ENCODE measurements at regions not wholly inside any gene's neighbourhood (a gene's known extent, or its start where the extent isn't known, plus 50 kb on each side); places are given as distances from the start of the nearest gene placed in this dataset.

DNA sequence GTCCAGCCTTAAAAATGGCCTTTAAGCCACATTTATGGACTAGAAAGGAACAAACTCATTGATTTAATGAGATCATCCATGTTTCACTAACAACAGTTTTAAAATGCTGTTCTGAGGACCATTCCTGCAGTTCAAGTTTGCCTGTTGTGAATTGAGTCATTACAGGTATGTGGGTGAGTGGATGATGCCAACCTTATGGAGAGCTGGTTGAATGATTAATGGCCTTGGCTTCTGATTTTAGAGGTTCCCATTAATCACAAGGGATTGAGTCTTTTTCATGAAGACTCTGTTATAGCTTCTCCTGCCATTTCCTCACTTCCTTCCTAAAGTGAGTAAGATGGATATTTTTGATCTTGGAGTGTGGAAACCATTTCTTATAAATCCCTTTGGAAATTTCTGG is 459.8 kb upstream of the SLC14A2 start:
- H3K4me3 ChIP-seq (ENCODE audit: low read length): no peak overlapping the region

GRCh38 chr18:45156946-45157345 is 458.3 kb upstream of the SLC14A2 start:
- Histone ChIP-seq H3K4me1 (ENCODE audit: control insufficient read depth, insufficient read depth, low read length) (peaks cover 3% of the 10 kb centered on the region), H3K27me3 (ENCODE audit: control insufficient read depth, insufficient read depth, low read length) (no peaks in the 10 kb centered on the region), H3K27ac (ENCODE audit: low read length) (no peak overlapping the region), H3K9me3 (replicated peaks; ENCODE audit: control insufficient read depth, low read depth, low read length) (no peaks in the 10 kb centered on the region), H3K36me3 (ENCODE audit: control insufficient read depth, insufficient read depth, low read length) (no peaks in the 10 kb centered on the region), H3K4me3 (ENCODE audit: low read length) (no peak overlapping the region)
- peak; percentile 78 for DNase-seq
- 17% methylated on average over 1 of the region's 3 CpGs for WGBS (ENCODE audit: insufficient coverage)

More for the DNA sequence above, 459.8 kb upstream of the SLC14A2 start:
- no peak for DNase-seq
- Histone ChIP-seq H3K27ac (ENCODE audit: low read length) (no peak overlapping the region), H3K4me1 (ENCODE audit: control insufficient read depth, insufficient read depth, low read length) (peaks cover 3% of the 10 kb centered on the region), H3K27me3 (ENCODE audit: control insufficient read depth, insufficient read depth, low read length) (no peaks in the 10 kb centered on the region), H3K36me3 (ENCODE audit: control insufficient read depth, insufficient read depth, low read length) (no peaks in the 10 kb centered on the region), H3K9me3 (replicated peaks; ENCODE audit: control insufficient read depth, low read depth, low read length) (no peaks in the 10 kb centered on the region)

DNA sequence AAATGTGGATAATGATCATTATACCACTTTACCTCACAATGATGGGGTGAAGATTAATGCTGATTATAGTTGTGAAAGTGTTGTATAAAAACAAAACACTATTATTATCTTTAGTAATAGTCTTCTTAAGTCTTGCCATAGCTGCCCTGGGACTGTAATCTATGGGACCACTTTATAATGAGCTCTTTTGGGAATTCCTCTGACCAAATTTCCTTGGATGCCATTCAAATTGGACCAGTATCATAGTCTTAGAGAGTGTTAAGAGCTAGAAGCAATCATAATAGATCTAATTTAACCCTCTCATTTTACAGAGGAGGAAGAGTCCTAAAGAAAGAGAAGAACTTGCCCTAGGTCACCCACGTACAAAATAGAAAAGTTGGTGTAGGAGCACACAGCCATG is 457.7 kb upstream of the SLC14A2 start:
- DNase-seq: no peak
- Histone ChIP-seq H3K27ac (ENCODE audit: low read length) (no peak overlapping the region), H3K36me3 (ENCODE audit: control insufficient read depth, insufficient read depth, low read length) (no peaks in the 10 kb centered on the region), H3K27me3 (ENCODE audit: control insufficient read depth, insufficient read depth, low read length) (no peaks in the 10 kb centered on the region), H3K4me3 (ENCODE audit: low read length) (no peak overlapping the region), H3K4me1 (ENCODE audit: control insufficient read depth, insufficient read depth, low read length) (peaks cover 3% of the 10 kb centered on the region), H3K9me3 (replicated peaks; ENCODE audit: control insufficient read depth, low read depth, low read length) (no peaks in the 10 kb centered on the region)
- WGBS (ENCODE audit: insufficient coverage): no CpG with 5 or more reads among the region's 1 CpG

DNA sequence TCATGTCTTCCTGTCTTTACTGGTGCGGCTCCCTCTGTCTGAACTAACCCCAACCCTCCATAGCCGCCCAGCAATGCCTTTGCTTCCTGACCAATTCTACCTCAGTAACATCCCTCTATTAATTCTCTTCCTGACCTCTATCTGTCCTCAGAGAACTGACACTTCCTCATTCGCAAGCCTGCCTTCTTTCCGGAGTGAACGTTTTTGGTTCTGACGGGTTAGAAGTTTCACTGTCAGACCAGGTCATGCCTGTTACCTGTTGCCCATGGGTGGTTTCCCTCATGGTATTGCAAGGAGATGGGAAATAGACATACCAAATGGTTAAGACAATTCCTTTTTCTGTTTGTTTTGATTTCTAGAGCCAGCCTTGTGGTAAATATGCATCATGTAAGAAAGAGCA is 453.4 kb upstream of the SLC14A2 start:
- Histone ChIP-seq H3K9me3 (replicated peaks; ENCODE audit: control insufficient read depth, low read depth, low read length) (no peaks in the 10 kb centered on the region), H3K4me3 (ENCODE audit: low read length) (no peak overlapping the region), H3K36me3 (ENCODE audit: control insufficient read depth, insufficient read depth, low read length) (no peaks in the 10 kb centered on the region), H3K27me3 (ENCODE audit: control insufficient read depth, insufficient read depth, low read length) (no peaks in the 10 kb centered on the region), H3K4me1 (ENCODE audit: control insufficient read depth, insufficient read depth, low read length) (peaks cover 3% of the 10 kb centered on the region), H3K27ac (ENCODE audit: low read length) (no peak overlapping the region)
- no peak for DNase-seq
- WGBS (ENCODE audit: insufficient coverage): 85% methylated on average over 3 of the region's 6 CpGs

GRCh38 chr18:45163871-45164270 is 451.4 kb upstream of the SLC14A2 start:
- no peak overlapping the region for H3K4me3 ChIP-seq (ENCODE audit: low read length)
- H3K27ac ChIP-seq (ENCODE audit: low read length): no peak overlapping the region
- no peaks in the 10 kb centered on the region for H3K4me1 ChIP-seq (ENCODE audit: control insufficient read depth, insufficient read depth, low read length)
- H3K9me3 ChIP-seq (replicated peaks; ENCODE audit: control insufficient read depth, low read depth, low read length): no peaks in the 10 kb centered on the region
- WGBS (ENCODE audit: insufficient coverage): no CpG with 5 or more reads among the region's 2 CpGs
- no peaks in the 10 kb centered on the region for H3K36me3 ChIP-seq (ENCODE audit: control insufficient read depth, insufficient read depth, low read length)
- DNase-seq: peak; percentile 59
- no peaks in the 10 kb centered on the region for H3K27me3 ChIP-seq (ENCODE audit: control insufficient read depth, insufficient read depth, low read length)

GRCh38 chr18:45164551-45164950 is 450.7 kb upstream of the SLC14A2 start:
- no CpG with 5 or more reads among the region's 1 CpG for WGBS (ENCODE audit: insufficient coverage)
- H3K9me3 ChIP-seq (replicated peaks; ENCODE audit: control insufficient read depth, low read depth, low read length): no peaks in the 10 kb centered on the region
- H3K36me3 ChIP-seq (ENCODE audit: control insufficient read depth, insufficient read depth, low read length): no peaks in the 10 kb centered on the region
- no peaks in the 10 kb centered on the region for H3K4me1 ChIP-seq (ENCODE audit: control insufficient read depth, insufficient read depth, low read length)
- H3K27ac ChIP-seq (ENCODE audit: low read length): no peak overlapping the region
- peak; percentile 43 for DNase-seq
- H3K4me3 ChIP-seq (ENCODE audit: low read length): no peak overlapping the region
- no peaks in the 10 kb centered on the region for H3K27me3 ChIP-seq (ENCODE audit: control insufficient read depth, insufficient read depth, low read length)

GRCh38 chr18:45165176-45165713 is 450.0 kb upstream of the SLC14A2 start:
- Histone ChIP-seq H3K4me3 (ENCODE audit: low read length) (no peak overlapping the region), H3K36me3 (ENCODE audit: control insufficient read depth, insufficient read depth, low read length) (no peaks in the 10 kb centered on the region), H3K4me1 (ENCODE audit: control insufficient read depth, insufficient read depth, low read length) (no peaks in the 10 kb centered on the region), H3K27me3 (ENCODE audit: control insufficient read depth, insufficient read depth, low read length) (no peaks in the 10 kb centered on the region), H3K27ac (ENCODE audit: low read length) (no peak overlapping the region), H3K9me3 (replicated peaks; ENCODE audit: control insufficient read depth, low read depth, low read length) (no peaks in the 10 kb centered on the region)
- no peak for DNase-seq

GRCh38 chr18:45165871-45166270 is 449.4 kb upstream of the SLC14A2 start:
- no CpG with 5 or more reads among the region's 3 CpGs for WGBS (ENCODE audit: insufficient coverage)

GRCh38 chr18:45166341-45166835 is 448.9 kb upstream of the SLC14A2 start:
- 96% methylated on average over 4 of the region's 5 CpGs for WGBS (ENCODE audit: insufficient coverage)
- Histone ChIP-seq H3K27me3 (ENCODE audit: control insufficient read depth, insufficient read depth, low read length) (no peaks in the 10 kb centered on the region), H3K4me3 (ENCODE audit: low read length) (no peak overlapping the region), H3K36me3 (ENCODE audit: control insufficient read depth, insufficient read depth, low read length) (no peaks in the 10 kb centered on the region), H3K4me1 (ENCODE audit: control insufficient read depth, insufficient read depth, low read length) (no peaks in the 10 kb centered on the region), H3K27ac (ENCODE audit: low read length) (no peak overlapping the region), H3K9me3 (replicated peaks; ENCODE audit: control insufficient read depth, low read depth, low read length) (no peaks in the 10 kb centered on the region)
- DNase-seq: no peak

More at GRCh38 chr18:45165871-45166270, 449.4 kb upstream of the SLC14A2 start:
- H3K9me3 ChIP-seq (replicated peaks; ENCODE audit: control insufficient read depth, low read depth, low read length): no peaks in the 10 kb centered on the region
- DNase-seq: no peak
- no peak overlapping the region for H3K4me3 ChIP-seq (ENCODE audit: low read length)
- no peaks in the 10 kb centered on the region for H3K4me1 ChIP-seq (ENCODE audit: control insufficient read depth, insufficient read depth, low read length)
- H3K27me3 ChIP-seq (ENCODE audit: control insufficient read depth, insufficient read depth, low read length): no peaks in the 10 kb centered on the region
- H3K27ac ChIP-seq (ENCODE audit: low read length): no peak overlapping the region
- H3K36me3 ChIP-seq (ENCODE audit: control insufficient read depth, insufficient read depth, low read length): no peaks in the 10 kb centered on the region

- Histone ChIP-seq H3K27ac (ENCODE audit: low read length) (no peak overlapping the region), H3K36me3 (ENCODE audit: control insufficient read depth, insufficient read depth, low read length) (no peaks in the 10 kb centered on the region), H3K9me3 (replicated peaks; ENCODE audit: control insufficient read depth, low read depth, low read length) (no peaks in the 10 kb centered on the region), H3K27me3 (ENCODE audit: control insufficient read depth, insufficient read depth, low read length) (no peaks in the 10 kb centered on the region), H3K4me1 (ENCODE audit: control insufficient read depth, insufficient read depth, low read length) (no peaks in the 10 kb centered on the region), H3K4me3 (ENCODE audit: low read length) (no peak overlapping the region)
- no CpG with 5 or more reads among the region's 5 CpGs for WGBS (ENCODE audit: insufficient coverage)
- DNase-seq: no peak
Observed at GRCh38 chr18:45166836-45167551, 448.3 kb upstream of the SLC14A2 start.
